Prostate gland (tissue), 2 donors: ENCODE measurements at regions not wholly inside any gene's neighbourhood (a gene's known extent, or its start where the extent isn't known, plus 50 kb on each side); places are given as distances from the start of the nearest gene placed in this dataset.

Experiments
- DNase-seq: peaks from one replicate; pipeline ENCODE4 v3.0.0-alpha.2; 2019; ENCODE audit warnings: low spot score
- H3K27ac ChIP-seq, 2 donors: fragments of 200-600 bp; sonication (generic); 2 replicates each; pipeline ENCODE4 v1.5.1; 2017 to 2019
- H3K27me3 ChIP-seq: fragments of 200-600 bp; sonication (generic); replicated peaks from 2 replicates; pipeline ENCODE4 v1.5.1; 2019; ENCODE audit not compliant: insufficient read depth
- H3K36me3 ChIP-seq, 2 donors: fragments of 200-600 bp; sonication (generic); 1 replicate in 1 of 2; 2 replicates in 1 of 2; pipeline versions ENCODE4 v1.5.1 to v1.8.1; 2017 to 2019
- H3K4me1 ChIP-seq: fragments of 200-600 bp; sonication (generic); replicated peaks from 2 replicates; pipeline ENCODE4 v1.5.1; 2019
- H3K4me3 ChIP-seq, 2 donors: fragments of 200-600 bp; sonication (generic); 2 replicates each; pipeline ENCODE4 v1.5.1; 2017 to 2019
- H3K9me3 ChIP-seq: fragments of 200-600 bp; sonication (generic); 2 replicates; pipeline ENCODE4 v1.5.1; 2017
- POLR2A ChIP-seq: fragments of 450-650 bp; IDR thresholded peaks from one replicate; pipeline ENCODE4 v1.6.1; 2016; ENCODE audit warnings: antibody characterized with exemption, mild to moderate bottlenecking
- POLR2AphosphoS5 ChIP-seq: sonication (generic); formaldehyde crosslinking; IDR thresholded peaks from one replicate; pipeline ENCODE4 v1.6.1; 2017; ENCODE audit warnings: antibody characterized with exemption
- WGBS: methylation state at CpG from one replicate; pipeline ENCODE4 v1.1.5; 2018; 5-methylcytosine and 5-hydroxymethylcytosine counted together
- intact Hi-C: fragments of 100-400 bp; cut with DNase I; formaldehyde crosslinking; loops from one replicate; pipeline ENCODE4 v1.14.2; 2022
- TF ChIP-seq, protein P1 (sequence below), 4 experiments: fragments of 200-600 bp in 2 of 4; fragments of 450-650 bp in 2 of 4; sonication (generic) in 2 of 4; IDR thresholded peaks; 1 replicate in 3 of 4; 2 replicates in 1 of 4; pipeline ENCODE4 v1.5.1; 2016 to 2019; ENCODE audit warnings: antibody characterized with exemption in 4 of 4, mild to moderate bottlenecking in 2 of 4, moderate library complexity in 2 of 4

DNA sequence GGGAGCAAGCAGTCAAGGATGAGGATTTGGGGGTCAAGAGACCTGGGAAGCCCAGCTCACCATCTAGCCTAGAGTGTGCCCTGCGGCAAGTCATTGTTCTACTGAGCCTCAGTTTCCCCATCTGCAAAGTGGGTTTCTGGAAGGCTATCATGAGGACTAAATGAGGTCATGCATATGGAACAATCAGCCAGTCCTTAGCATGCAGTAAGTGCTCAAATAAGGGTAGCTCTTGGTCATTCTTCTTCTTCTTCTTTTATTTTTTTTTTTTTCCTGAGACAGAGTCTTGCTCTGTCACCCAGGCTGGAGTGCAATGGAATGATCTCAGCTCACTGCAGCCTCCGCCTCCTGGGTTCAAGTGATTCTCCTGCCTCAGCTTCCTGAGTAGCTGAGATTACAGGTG, 99.9 kb upstream of the RUNX3 start:
- WGBS = 100% methylated on average over 2 of the region's 2 CpGs
- intact Hi-C loops = no loop called here

DNA sequence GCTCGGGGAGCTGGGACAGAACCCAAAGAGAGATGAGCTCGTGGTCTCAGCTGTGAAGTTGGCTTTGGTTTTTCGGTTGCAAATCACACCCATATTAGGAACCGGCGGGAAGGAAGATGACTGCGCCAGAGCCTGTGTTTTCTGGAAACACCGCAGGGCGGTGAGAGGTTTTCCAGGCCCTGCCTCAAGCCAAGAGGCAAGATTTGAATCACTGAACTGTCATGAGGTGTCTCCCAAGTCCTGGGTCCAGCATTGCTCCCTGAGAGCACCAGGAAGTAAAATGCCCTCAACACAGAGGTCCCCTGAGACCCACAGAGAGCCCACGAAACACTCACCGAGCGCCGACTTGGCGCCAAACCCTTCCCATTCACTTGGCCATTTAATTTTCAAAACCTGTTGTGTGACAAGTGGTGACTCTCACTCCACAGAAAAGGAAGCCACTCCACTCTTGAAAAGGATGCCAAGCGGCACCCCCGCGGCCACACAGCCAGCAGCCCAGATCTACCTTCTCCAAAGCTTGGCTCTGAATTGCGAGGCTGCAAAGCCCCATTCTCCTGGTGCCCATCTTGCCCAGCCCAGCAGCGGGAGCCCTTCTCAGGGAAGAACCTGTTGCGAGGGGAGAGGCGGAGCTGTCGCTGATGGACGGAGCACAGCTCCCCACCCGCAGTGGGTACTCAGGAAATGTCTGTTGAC, 99.0 kb upstream of the RUNX3 start:
- Histone ChIP-seq H3K36me3 (no peaks in the 10 kb centered on the region), H3K27ac (no peak overlapping the region), H3K4me3 (no peak overlapping the region), H3K9me3 (no peaks in the 10 kb centered on the region), H3K27me3 (peaks cover 2% of the 10 kb centered on the region), H3K4me1 (peaks cover 5% of the 10 kb centered on the region)
- 67% methylated on average over 23 of the region's 23 CpGs for WGBS
- no peak for DNase-seq
- TF ChIP-seq POLR2A = no peak
- no peak for TF ChIP-seq POLR2AphosphoS5
- TF ChIP-seq, protein P1, sequence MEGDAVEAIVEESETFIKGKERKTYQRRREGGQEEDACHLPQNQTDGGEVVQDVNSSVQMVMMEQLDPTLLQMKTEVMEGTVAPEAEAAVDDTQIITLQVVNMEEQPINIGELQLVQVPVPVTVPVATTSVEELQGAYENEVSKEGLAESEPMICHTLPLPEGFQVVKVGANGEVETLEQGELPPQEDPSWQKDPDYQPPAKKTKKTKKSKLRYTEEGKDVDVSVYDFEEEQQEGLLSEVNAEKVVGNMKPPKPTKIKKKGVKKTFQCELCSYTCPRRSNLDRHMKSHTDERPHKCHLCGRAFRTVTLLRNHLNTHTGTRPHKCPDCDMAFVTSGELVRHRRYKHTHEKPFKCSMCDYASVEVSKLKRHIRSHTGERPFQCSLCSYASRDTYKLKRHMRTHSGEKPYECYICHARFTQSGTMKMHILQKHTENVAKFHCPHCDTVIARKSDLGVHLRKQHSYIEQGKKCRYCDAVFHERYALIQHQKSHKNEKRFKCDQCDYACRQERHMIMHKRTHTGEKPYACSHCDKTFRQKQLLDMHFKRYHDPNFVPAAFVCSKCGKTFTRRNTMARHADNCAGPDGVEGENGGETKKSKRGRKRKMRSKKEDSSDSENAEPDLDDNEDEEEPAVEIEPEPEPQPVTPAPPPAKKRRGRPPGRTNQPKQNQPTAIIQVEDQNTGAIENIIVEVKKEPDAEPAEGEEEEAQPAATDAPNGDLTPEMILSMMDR (IDR thresholded peaks at IDR 0.05) = no peak
- intact Hi-C loops = no loop called here

More for the DNA sequence above, 99.9 kb upstream of the RUNX3 start:
- no peaks in the 10 kb centered on the region for H3K9me3 ChIP-seq
- H3K36me3 ChIP-seq = no peaks in the 10 kb centered on the region
- DNase-seq = no peak
- peaks cover 5% of the 10 kb centered on the region for H3K4me1 ChIP-seq
- H3K27ac ChIP-seq = no peak overlapping the region
- TF ChIP-seq, protein P1 (IDR thresholded peaks at IDR 0.05) = no peak
- TF ChIP-seq POLR2AphosphoS5 = no peak
- TF ChIP-seq POLR2A = no peak
- no peak overlapping the region for H3K4me3 ChIP-seq
- H3K27me3 ChIP-seq = peaks cover 2% of the 10 kb centered on the region

DNA sequence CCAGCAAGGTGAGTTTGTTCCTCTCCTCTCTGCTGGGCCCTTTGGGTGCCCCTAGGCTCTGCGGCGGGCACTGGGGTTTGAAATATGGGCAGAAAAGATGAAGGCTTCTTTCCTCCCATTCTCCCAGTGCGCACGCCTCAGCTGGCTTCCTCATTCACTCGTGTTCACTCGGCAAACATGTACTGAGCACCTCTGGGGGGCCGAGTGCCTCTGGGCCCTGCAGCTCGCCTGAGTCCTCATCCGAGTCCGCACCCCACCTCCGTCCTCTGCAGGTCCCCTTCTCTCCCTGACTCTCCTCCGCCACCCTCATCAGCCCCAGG, 98.5 kb upstream of the RUNX3 start:
- TF ChIP-seq POLR2A (no peak), POLR2AphosphoS5 (no peak)
- TF ChIP-seq, protein P1 (IDR thresholded peaks at IDR 0.05) = no peak
- Histone ChIP-seq H3K4me1 (peaks cover 5% of the 10 kb centered on the region), H3K36me3 (no peaks in the 10 kb centered on the region), H3K9me3 (no peaks in the 10 kb centered on the region), H3K27me3 (peaks cover 2% of the 10 kb centered on the region), H3K4me3 (no peak overlapping the region), H3K27ac (no peak overlapping the region)
- WGBS = 89% methylated on average over 12 of the region's 12 CpGs
- intact Hi-C loops = no loop called here
- no peak for DNase-seq

DNA sequence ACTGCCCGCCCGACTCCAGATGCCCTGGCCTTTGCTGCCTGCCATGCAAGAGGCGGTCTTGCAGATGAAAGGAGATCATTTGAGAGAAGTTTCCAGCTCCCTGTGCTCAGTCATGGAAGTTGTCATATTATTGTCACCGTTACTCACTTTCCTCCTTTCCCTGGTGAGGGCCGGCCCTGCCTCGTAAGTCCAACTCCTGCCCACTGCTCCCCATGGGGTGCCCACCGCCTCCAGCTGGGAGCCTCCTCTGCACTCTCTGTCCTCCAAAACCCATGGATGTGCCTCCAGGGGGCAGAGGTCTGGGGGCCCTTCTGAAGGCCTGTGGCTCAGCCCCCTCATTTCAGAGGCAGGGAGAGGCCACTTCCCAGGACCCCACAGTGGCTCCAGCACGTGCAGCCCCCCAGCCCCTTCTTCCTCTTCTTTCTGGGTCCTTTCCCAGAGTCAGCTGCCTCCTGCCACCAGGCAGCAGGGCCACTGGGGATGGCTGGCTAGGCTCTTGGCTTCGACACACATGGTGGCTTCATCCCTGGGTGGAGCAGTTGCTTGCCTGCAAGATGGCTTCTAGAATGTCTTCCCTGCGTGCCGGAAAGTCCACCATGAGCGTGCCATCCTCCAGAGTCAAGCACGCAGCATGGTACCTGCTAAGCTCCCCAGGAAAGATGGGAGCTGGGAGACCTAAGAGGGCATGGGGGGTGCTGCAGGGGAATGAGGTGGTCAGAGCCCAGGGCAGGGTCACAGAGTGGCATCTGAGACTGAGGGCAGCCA, 97.9 kb upstream of the RUNX3 start:
- Histone ChIP-seq H3K36me3 (no peaks in the 10 kb centered on the region), H3K27ac (no peak overlapping the region), H3K9me3 (no peaks in the 10 kb centered on the region), H3K4me1 (peaks cover 5% of the 10 kb centered on the region), H3K4me3 (no peak overlapping the region), H3K27me3 (peaks cover 2% of the 10 kb centered on the region)
- no peak for TF ChIP-seq POLR2AphosphoS5
- no peak for TF ChIP-seq POLR2A
- TF ChIP-seq, protein P1 (IDR thresholded peaks at IDR 0.05) = no peak
- no peak for DNase-seq
- WGBS = 88% methylated on average over 13 of the region's 13 CpGs
- intact Hi-C loops = no loop called here
